ENCODE measurements at regions not wholly inside any gene's neighbourhood (a gene's known extent, or its start where the extent isn't known, plus 50 kb on each side); places are given as distances from the start of the nearest gene placed in this dataset.
A peak's percentile ranks its signal among the peaks of the same experiment; 100 is the strongest.

DNA sequence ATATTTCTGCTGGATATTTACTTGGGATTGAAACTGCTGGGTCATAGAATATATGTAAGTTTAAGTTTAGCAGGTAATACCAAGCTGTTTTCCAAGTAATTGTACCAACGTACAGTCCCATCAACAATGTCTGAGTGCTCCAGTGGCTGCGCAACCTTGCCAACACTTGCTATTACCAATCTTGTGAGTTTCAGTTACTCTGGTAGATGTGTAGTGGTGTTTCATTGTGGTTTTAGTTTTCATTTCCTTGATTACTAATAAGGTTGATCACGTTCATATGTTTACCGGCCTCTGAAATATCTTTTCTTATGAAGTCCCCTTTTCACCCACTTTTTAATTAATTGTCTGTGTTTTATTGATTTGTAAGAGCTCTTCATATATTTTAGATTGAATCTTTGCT lies 370.6 kb upstream of the CADM1 start:
- no peak for DNase-seq (ENCODE audit: low spot score)
- in situ Hi-C loops (cut with MboI; ENCODE audit: low pct_unique_long_range_greater_than_20kb, low sequenced_read_pairs, unreplicated experiment), result no loop called here
- TF ChIP-seq, protein P1, sequence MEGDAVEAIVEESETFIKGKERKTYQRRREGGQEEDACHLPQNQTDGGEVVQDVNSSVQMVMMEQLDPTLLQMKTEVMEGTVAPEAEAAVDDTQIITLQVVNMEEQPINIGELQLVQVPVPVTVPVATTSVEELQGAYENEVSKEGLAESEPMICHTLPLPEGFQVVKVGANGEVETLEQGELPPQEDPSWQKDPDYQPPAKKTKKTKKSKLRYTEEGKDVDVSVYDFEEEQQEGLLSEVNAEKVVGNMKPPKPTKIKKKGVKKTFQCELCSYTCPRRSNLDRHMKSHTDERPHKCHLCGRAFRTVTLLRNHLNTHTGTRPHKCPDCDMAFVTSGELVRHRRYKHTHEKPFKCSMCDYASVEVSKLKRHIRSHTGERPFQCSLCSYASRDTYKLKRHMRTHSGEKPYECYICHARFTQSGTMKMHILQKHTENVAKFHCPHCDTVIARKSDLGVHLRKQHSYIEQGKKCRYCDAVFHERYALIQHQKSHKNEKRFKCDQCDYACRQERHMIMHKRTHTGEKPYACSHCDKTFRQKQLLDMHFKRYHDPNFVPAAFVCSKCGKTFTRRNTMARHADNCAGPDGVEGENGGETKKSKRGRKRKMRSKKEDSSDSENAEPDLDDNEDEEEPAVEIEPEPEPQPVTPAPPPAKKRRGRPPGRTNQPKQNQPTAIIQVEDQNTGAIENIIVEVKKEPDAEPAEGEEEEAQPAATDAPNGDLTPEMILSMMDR (IDR thresholded peaks at IDR 0.05; ENCODE audit: extremely low read depth, insufficient read depth, missing control alignments), result no peak

DNA sequence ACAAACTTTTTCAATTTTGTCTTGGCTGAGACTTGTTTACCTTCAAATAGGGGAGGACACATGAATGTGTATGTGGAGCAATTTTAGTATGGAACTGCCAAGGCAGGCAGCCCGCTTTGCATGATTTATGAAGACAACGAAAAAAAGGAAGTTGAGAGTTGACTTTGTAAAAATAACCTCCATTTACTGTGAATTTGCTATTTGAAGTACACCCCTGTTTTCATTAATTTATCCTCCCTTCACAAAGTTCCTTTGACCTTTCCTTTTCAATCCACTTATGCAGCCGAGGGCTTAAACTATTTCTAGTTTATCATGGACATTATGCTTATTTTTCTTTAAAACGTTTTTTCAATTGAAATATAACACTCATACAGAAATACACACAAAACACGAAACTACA lies 369.6 kb upstream of the CADM1 start:
- TF ChIP-seq, protein P1 (IDR thresholded peaks at IDR 0.05; ENCODE audit: extremely low read depth, insufficient read depth, missing control alignments), result no peak
- no peak for DNase-seq (ENCODE audit: low spot score)
- in situ Hi-C loops (cut with MboI; ENCODE audit: low pct_unique_long_range_greater_than_20kb, low sequenced_read_pairs, unreplicated experiment), result no loop called here

- TF ChIP-seq, protein P1 (IDR thresholded peaks at IDR 0.05; ENCODE audit: extremely low read depth, insufficient read depth, missing control alignments), result no peak
- in situ Hi-C loops (cut with MboI; ENCODE audit: low pct_unique_long_range_greater_than_20kb, low sequenced_read_pairs, unreplicated experiment), result no loop called here
- DNase-seq (ENCODE audit: low spot score), result no peak
Observed at GRCh38 chr11:115872416-115872815, 368.2 kb upstream of the CADM1 start.

- no peak for DNase-seq (ENCODE audit: low spot score)
- in situ Hi-C loops (cut with MboI; ENCODE audit: low pct_unique_long_range_greater_than_20kb, low sequenced_read_pairs, unreplicated experiment), result no loop called here
- TF ChIP-seq, protein P1 (IDR thresholded peaks at IDR 0.05; ENCODE audit: extremely low read depth, insufficient read depth, missing control alignments), result no peak
Observed at GRCh38 chr11:115871161-115871760, 367.0 kb upstream of the CADM1 start.

GRCh38 chr11:115869780-115870431 lies 365.7 kb upstream of the CADM1 start:
- in situ Hi-C loops (cut with MboI; ENCODE audit: low pct_unique_long_range_greater_than_20kb, low sequenced_read_pairs, unreplicated experiment), result no loop called here
- TF ChIP-seq, protein P1 (IDR thresholded peaks at IDR 0.05; ENCODE audit: extremely low read depth, insufficient read depth, missing control alignments), result peak; percentile 86
- DNase-seq (ENCODE audit: low spot score), result peak; percentile 50

GRCh38 chr11:115869131-115869530 lies 364.9 kb upstream of the CADM1 start:
- TF ChIP-seq, protein P1 (IDR thresholded peaks at IDR 0.05; ENCODE audit: extremely low read depth, insufficient read depth, missing control alignments), result no peak
- DNase-seq (ENCODE audit: low spot score), result no peak
- in situ Hi-C loops (cut with MboI; ENCODE audit: low pct_unique_long_range_greater_than_20kb, low sequenced_read_pairs, unreplicated experiment), result no loop called here

All from GM13977 (cell line).